K562 (cell line): ENCODE measurements at regions not wholly inside any gene's neighbourhood (a gene's known extent, or its start where the extent isn't known, plus 50 kb on each side); places are given as distances from the start of the nearest gene placed in this dataset.

Experiments
- ATAC-seq: fragments of 200-7000 bp; cut with Tn5 transposase; 3 replicates; pipeline ENCODE4 v1.9.1; 2020; ENCODE audit warnings: moderate library complexity
- BruUV-seq: library from RNA; stranded (reverse); fragments of 400-500 nt; replicated peaks from 2 replicates; lab custom pipeline; 2021; lab: Mats Ljungman, UMichigan
- CTCF ChIA-PET: fragments of 300-600 bp; formaldehyde crosslinking; extraction: SDS; loops from one replicate; lab custom pipeline; 2021; ENCODE audit warnings: low intra/inter-chr PET ratio; lab: Yijun Ruan, JAX
- POLR2A ChIA-PET: fragments of 300-600, 350-650 bp; sonication (Branson Sonifier 250); formaldehyde crosslinking; extraction: SDS; loops from one replicate; lab custom pipeline; 2021; ENCODE audit warnings: antibody characterized with exemption, inconsistent platforms; lab: Yijun Ruan, JAX
- DNase-seq, 4 experiments: peaks; one replicate each; pipeline versions ENCODE4 v3.0.0 to v3.0.0-alpha.2; 2011 to 2018; ENCODE audit warnings: low spot score in 3 of 4, mixed read lengths in 3 of 4; ENCODE audit errors: extremely low read depth in 1 of 4
- FAIRE-seq: peaks from 2 replicates; lab custom pipeline; 2011; peaks lifted over from hg19 to GRCh38; lab: Jason Lieb, UNC
- H2AFZ ChIP-seq: 2 replicates; pipeline ENCODE4 v1.6.0; 2011; ENCODE audit warnings: low read depth, low read length, control low read depth, inconsistent platforms
- H3K27ac ChIP-seq: fragments of 200-600 bp; 3 replicates; pipeline ENCODE4 v1.8.0; 2011; ENCODE audit warnings: low read depth, mild to moderate bottlenecking, control low read depth, inconsistent platforms, low read length, moderate library complexity, mixed read lengths; ENCODE audit errors: extremely low read depth
- H3K27me3 ChIP-seq, 2 experiments: fragments of 300-600 bp in 1 of 2; 2 replicates in 1 of 2; 3 replicates in 1 of 2; pipeline versions ENCODE4 v1.6.0 to v1.8.0; 2011; ENCODE audit warnings: inconsistent platforms in 2 of 2, low read length in 2 of 2, mild to moderate bottlenecking in 1 of 2, mixed read lengths in 1 of 2, moderate library complexity in 1 of 2; ENCODE audit not compliant: control insufficient read depth in 2 of 2, insufficient read depth in 2 of 2
- H3K36me3 ChIP-seq: fragments of 300-600 bp; 3 replicates; pipeline ENCODE4 v1.8.0; 2011; ENCODE audit warnings: mild to moderate bottlenecking, low read length, inconsistent platforms; ENCODE audit not compliant: control insufficient read depth, insufficient read depth
- H3K4me1 ChIP-seq, 2 experiments: fragments of 200-600 bp in 1 of 2; replicated peaks in 1 of 2; 2 replicates in 1 of 2; 3 replicates in 1 of 2; pipeline versions ENCODE4 v1.5.1 to v1.8.0; 2011; ENCODE audit warnings: inconsistent platforms in 2 of 2, low read length in 2 of 2, mild to moderate bottlenecking in 1 of 2, mixed read lengths in 1 of 2, moderate library complexity in 1 of 2; ENCODE audit not compliant: control insufficient read depth in 2 of 2, insufficient read depth in 2 of 2
- H3K4me2 ChIP-seq: 2 replicates; pipeline ENCODE4 v1.6.1; 2011; ENCODE audit warnings: low read length, control low read depth, inconsistent platforms, mixed read lengths; ENCODE audit not compliant: insufficient read depth
- H3K4me3 ChIP-seq: fragments of 200-600 bp; sonication (generic), shearing (Covaris generic); 2 replicates; pipeline ENCODE4 v1.5.1; 2016; ENCODE audit warnings: control low read depth, inconsistent platforms
- H3K79me2 ChIP-seq: fragments of 200-600 bp; 3 replicates; pipeline ENCODE4 v1.8.0; 2011; ENCODE audit warnings: low read length, inconsistent platforms; ENCODE audit not compliant: control insufficient read depth, insufficient read depth
- H3K9ac ChIP-seq, 2 experiments: 2 replicates each; pipeline versions ENCODE4 v1.6.0 to v1.6.1; 2011; ENCODE audit warnings: low read depth in 2 of 2, low read length in 2 of 2, control low read depth in 1 of 2, inconsistent platforms in 1 of 2, mild to moderate bottlenecking in 1 of 2, mixed read lengths in 1 of 2; ENCODE audit not compliant: insufficient read depth in 1 of 2
- H3K9me1 ChIP-seq: one replicate; pipeline ENCODE4 v1.6.0; 2011; ENCODE audit warnings: inconsistent platforms, mild to moderate bottlenecking, low read length, moderate library complexity; ENCODE audit not compliant: control insufficient read depth, insufficient read depth
- H3K9me3 ChIP-seq: replicated peaks from 2 replicates; pipeline ENCODE4 v1.5.1; 2011; ENCODE audit warnings: low read depth, low read length, inconsistent platforms; ENCODE audit not compliant: control insufficient read depth, insufficient read depth
- H4K20me1 ChIP-seq: replicated peaks from 2 replicates; pipeline ENCODE4 v1.6.1; 2011; ENCODE audit warnings: low read length, inconsistent platforms, mixed read lengths; ENCODE audit not compliant: control insufficient read depth, insufficient read depth
- CBFA2T3 ChIP-seq: fragments of 450-650 bp; IDR thresholded peaks from 2 replicates; pipeline ENCODE4 v1.6.1; 2017
- CHD1 ChIP-seq: fragments of 200-600 bp; sonication (generic); IDR thresholded peaks from one replicate; pipeline ENCODE4 v1.6.1; 2012; ENCODE audit warnings: mild to moderate bottlenecking, moderate library complexity, low read length, inconsistent platforms
- FOXM1 ChIP-seq, 2 experiments: fragments of 450-650 bp in 1 of 2; sonication (generic) in 1 of 2; formaldehyde crosslinking in 1 of 2; IDR thresholded peaks; 2 replicates each; pipeline versions ENCODE4 v1.6.1 to v1.9.0; 2017 to 2022; ENCODE audit warnings: low read depth in 2 of 2, mild to moderate bottlenecking in 2 of 2, missing genetic modification reagents in 1 of 2, moderate library complexity in 1 of 2
- POLR2A ChIP-seq: fragments of 450-650 bp; conservative IDR thresholded peaks from 2 replicates; pipeline ENCODE4 v1.6.1; 2016
- RERE ChIP-seq: sonication (generic); formaldehyde crosslinking; IDR thresholded peaks from 2 replicates; pipeline ENCODE4 v1.8.0; 2023; ENCODE audit warnings: missing genetic modification reagents, mild to moderate bottlenecking, borderline replicate concordance
- ZEB2 ChIP-seq: fragments of 450-650 bp; IDR thresholded peaks from 2 replicates; pipeline ENCODE4 v1.6.1; 2016
- WGBS: fragments of 100-300 bp; shearing (Covaris generic); methylation state at CpG from one replicate; pipeline ENCODE4 v1.1.6; 2016; ENCODE audit warnings: low coverage, mixed read lengths; ENCODE audit not compliant: insufficient coverage; ENCODE audit errors: missing lambda C conversion rate; 5-methylcytosine and 5-hydroxymethylcytosine counted together
- in situ Hi-C: fragments of 300-500 bp; cut with MboI; formaldehyde crosslinking; loops from 4 replicates; pipeline ENCODE4 v1.15.0; 2018; ENCODE audit warnings: inconsistent platforms, mixed read lengths
- intact Hi-C: fragments of 100-400 bp; cut with micrococcal nuclease; formaldehyde crosslinking; loops from 2 replicates; pipeline ENCODE4 v1.14.2; 2022
- TF ChIP-seq, protein P1 (sequence below): fragments of 250-450 bp; sonication (Bioruptor Pico); IDR thresholded peaks from 2 replicates; pipeline ENCODE4 v1.8.0; 2021; ENCODE audit warnings: moderate library complexity, mild to moderate bottlenecking, inconsistent platforms

- TF ChIP-seq, protein P1, sequence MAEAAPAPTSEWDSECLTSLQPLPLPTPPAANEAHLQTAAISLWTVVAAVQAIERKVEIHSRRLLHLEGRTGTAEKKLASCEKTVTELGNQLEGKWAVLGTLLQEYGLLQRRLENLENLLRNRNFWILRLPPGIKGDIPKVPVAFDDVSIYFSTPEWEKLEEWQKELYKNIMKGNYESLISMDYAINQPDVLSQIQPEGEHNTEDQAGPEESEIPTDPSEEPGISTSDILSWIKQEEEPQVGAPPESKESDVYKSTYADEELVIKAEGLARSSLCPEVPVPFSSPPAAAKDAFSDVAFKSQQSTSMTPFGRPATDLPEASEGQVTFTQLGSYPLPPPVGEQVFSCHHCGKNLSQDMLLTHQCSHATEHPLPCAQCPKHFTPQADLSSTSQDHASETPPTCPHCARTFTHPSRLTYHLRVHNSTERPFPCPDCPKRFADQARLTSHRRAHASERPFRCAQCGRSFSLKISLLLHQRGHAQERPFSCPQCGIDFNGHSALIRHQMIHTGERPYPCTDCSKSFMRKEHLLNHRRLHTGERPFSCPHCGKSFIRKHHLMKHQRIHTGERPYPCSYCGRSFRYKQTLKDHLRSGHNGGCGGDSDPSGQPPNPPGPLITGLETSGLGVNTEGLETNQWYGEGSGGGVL (CRISPR knock-in tag), result no peak
- TF ChIP-seq CHD1, result no peak
Observed at GRCh38 chr13:105805892-105806627, 729.4 kb downstream of the EFNB2 start (continued).

DNA sequence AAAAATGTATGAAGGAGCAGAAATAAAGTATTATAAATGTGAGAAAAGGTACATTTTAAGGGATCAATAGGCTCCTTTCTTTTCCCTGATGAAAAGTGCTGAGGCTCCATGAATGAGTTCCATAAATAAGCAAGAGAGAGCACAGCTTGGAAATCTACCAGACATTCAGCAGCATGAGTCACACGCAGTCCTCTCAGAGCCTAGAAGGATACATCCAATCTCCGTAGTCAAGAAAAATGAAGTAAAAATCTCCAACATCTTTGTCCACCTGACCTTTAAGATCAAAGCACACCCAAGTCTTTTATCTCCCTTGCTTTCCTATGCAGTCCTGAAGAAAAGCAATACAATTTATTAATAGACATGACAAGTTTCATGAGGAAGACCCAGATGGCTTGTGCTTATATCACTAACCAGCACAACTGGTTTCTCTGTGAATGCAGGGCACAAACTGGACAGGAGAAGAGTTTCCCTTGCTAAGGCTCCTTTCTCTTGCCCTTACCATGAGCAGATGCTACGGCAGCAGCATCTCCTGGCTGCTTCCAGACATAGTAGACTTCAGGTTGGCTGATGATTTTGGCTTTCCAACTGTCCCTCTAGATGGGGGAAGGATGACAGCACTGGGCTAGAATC, 730.8 kb downstream of the EFNB2 start:
- CTCF ChIA-PET, result no interaction called here
- Histone ChIP-seq H3K9me1 (no peaks in the 10 kb centered on the region), H3K36me3 (no peaks in the 10 kb centered on the region), H3K9me3 (no peaks in the 10 kb centered on the region), H3K9ac (no peak overlapping the region), H3K4me2 (no peak overlapping the region), H2AFZ (no peak overlapping the region), H3K27me3 (no peaks in the 10 kb centered on the region), H3K79me2 (no peaks in the 10 kb centered on the region), H3K4me1 (no peaks in the 10 kb centered on the region), H4K20me1 (no peaks in the 10 kb centered on the region), H3K27ac (no peak overlapping the region), H3K4me3 (no peak overlapping the region)
- FAIRE-seq, result no peak
- ATAC-seq, result no peak
- POLR2A ChIA-PET, result no interaction called here
- DNase-seq, result no peak
- intact Hi-C loops, result no loop called here
- in situ Hi-C loops, result no loop called here
- no TSS peak for BruUV-seq
- WGBS, result 0% methylated on average over 2 of the region's 3 CpGs
- TF ChIP-seq POLR2A (no peak), CBFA2T3 (no peak), ZEB2 (no peak), RERE (CRISPR knock-in tag) (no peak), FOXM1 (IDR thresholded peaks at IDR 0.05; ENCODE audit: low read depth) (no peak), FOXM1 (CRISPR knock-in tag; IDR thresholded peaks at IDR 0.05; ENCODE audit: low read depth) (no peak)
